Keratinocyte (primary cell): ENCODE measurements at regions not wholly inside any gene's neighbourhood (a gene's known extent, or its start where the extent isn't known, plus 50 kb on each side); places are given as distances from the start of the nearest gene placed in this dataset.

Experiments used
- DNase-seq: peaks from one replicate; pipeline ENCODE4 v3.0.0-alpha.2; 2011; ENCODE audit warnings: low read depth, missing footprints, low spot score
- FAIRE-seq: peaks from 2 replicates; lab custom pipeline; 2011; peaks lifted over from hg19 to GRCh38; lab: Jason Lieb, UNC
- H2AFZ ChIP-seq: 2 replicates; pipeline ENCODE4 v1.6.0; 2012; ENCODE audit warnings: low read length, control low read depth, inconsistent platforms; ENCODE audit not compliant: control insufficient read depth
- H3K27ac ChIP-seq: 2 replicates; pipeline ENCODE4 v1.5.1; 2011; ENCODE audit warnings: low read length; ENCODE audit not compliant: control insufficient read depth, insufficient read depth
- H3K27me3 ChIP-seq: 3 replicates; pipeline ENCODE4 v1.6.0; 2011; ENCODE audit warnings: low read length; ENCODE audit not compliant: control insufficient read depth, insufficient read depth; ENCODE audit errors: extremely low read depth
- H3K36me3 ChIP-seq, 2 experiments: 2 replicates in 1 of 2; 3 replicates in 1 of 2; pipeline ENCODE4 v1.5.1; 2011; ENCODE audit warnings: low read length in 2 of 2, mild to moderate bottlenecking in 1 of 2; ENCODE audit not compliant: control insufficient read depth in 2 of 2, insufficient read depth in 2 of 2; ENCODE audit errors: extremely low read depth in 1 of 2
- H3K4me1 ChIP-seq: 3 replicates; pipeline ENCODE4 v1.5.1; 2011; ENCODE audit warnings: low read length; ENCODE audit not compliant: control insufficient read depth, insufficient read depth; ENCODE audit errors: extremely low read depth
- H3K4me2 ChIP-seq: 3 replicates; pipeline ENCODE4 v1.6.0; 2011; ENCODE audit warnings: low read depth, low read length; ENCODE audit not compliant: control insufficient read depth, insufficient read depth; ENCODE audit errors: extremely low read depth
- H3K4me3 ChIP-seq, 3 experiments: fragments of 200-600 bp in 1 of 3; sonication (generic) in 1 of 3; 2 replicates in 2 of 3; 3 replicates in 1 of 3; pipeline ENCODE4 v1.5.1; 2011 to 2016; ENCODE audit warnings: low read length in 3 of 3, mild to moderate bottlenecking in 3 of 3, control low read depth in 2 of 3, inconsistent platforms in 1 of 3, low read depth in 1 of 3, mixed read lengths in 1 of 3, mixed run types in 1 of 3, moderate library complexity in 1 of 3; ENCODE audit not compliant: control insufficient read depth in 2 of 3, insufficient read depth in 2 of 3; ENCODE audit errors: extremely low read depth in 1 of 3
- H3K79me2 ChIP-seq: 2 replicates; pipeline ENCODE4 v1.6.0; 2012; ENCODE audit warnings: low read length; ENCODE audit not compliant: control insufficient read depth, insufficient read depth
- H3K9ac ChIP-seq: 3 replicates; pipeline ENCODE4 v1.6.0; 2011; ENCODE audit warnings: low read length; ENCODE audit not compliant: control insufficient read depth, insufficient read depth; ENCODE audit errors: extremely low read depth
- H3K9me1 ChIP-seq: 3 replicates; pipeline ENCODE4 v1.6.0; 2011; ENCODE audit warnings: low read length; ENCODE audit not compliant: control insufficient read depth, insufficient read depth; ENCODE audit errors: extremely low read depth
- H3K9me3 ChIP-seq: 2 replicates; pipeline ENCODE4 v1.5.1; 2012; ENCODE audit warnings: low read depth, low read length; ENCODE audit not compliant: control insufficient read depth
- H4K20me1 ChIP-seq: 3 replicates; pipeline ENCODE4 v1.6.0; 2011; ENCODE audit warnings: low read length; ENCODE audit not compliant: control insufficient read depth, insufficient read depth; ENCODE audit errors: extremely low read depth
- EZH2 ChIP-seq: IDR thresholded peaks from one replicate; pipeline ENCODE4 v1.6.1; 2012; ENCODE audit warnings: inconsistent platforms, mild to moderate bottlenecking, low read length, moderate library complexity
- dilution Hi-C: fragments of 300-500 bp; cut with MboI; formaldehyde crosslinking; loops from one replicate; pipeline ENCODE4 v1.7.0; 2020; ENCODE audit warnings: low sequenced_read_pairs; ENCODE audit not compliant: extremely low pct_ligation_motif_present
- TF ChIP-seq, protein P1 (sequence below), 3 experiments: IDR thresholded peaks in 1 of 3; conservative IDR thresholded peaks in 1 of 3; optimal IDR thresholded peaks in 1 of 3; 2 replicates in 2 of 3; 3 replicates in 1 of 3; pipeline versions ENCODE3 to v1.5.1; 2011; ENCODE audit warnings: low read length in 3 of 3, mild to moderate bottlenecking in 3 of 3, moderate library complexity in 2 of 3, control low read depth in 1 of 3, inconsistent platforms in 1 of 3; ENCODE audit not compliant: insufficient read depth in 2 of 3; ENCODE audit errors: extremely low read depth in 1 of 3

DNA sequence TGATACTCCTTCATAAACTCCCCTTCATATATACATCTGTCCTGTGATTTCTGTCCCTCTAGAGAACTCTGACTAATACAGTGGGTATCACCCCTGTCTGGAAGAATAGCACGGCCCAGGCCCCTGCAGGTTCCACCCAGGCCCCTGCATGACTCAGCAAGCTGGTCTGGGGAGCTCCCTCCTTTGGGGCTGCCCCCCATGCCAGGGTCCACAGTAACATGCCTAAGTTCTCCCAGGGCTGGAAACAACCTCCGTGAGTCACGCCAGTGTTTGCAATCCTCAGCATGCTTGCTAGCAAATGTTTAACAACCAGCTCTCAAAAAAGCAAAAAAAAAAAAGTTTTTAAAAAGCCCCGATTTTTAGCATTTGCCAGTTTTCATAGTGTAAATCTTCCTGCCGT is 134.3 kb upstream of the CDH4 start:
- no peaks in the 10 kb centered on the region for H4K20me1 ChIP-seq
- H3K9me1 ChIP-seq, result no peaks in the 10 kb centered on the region
- H3K9me3 ChIP-seq, result no peaks in the 10 kb centered on the region
- no peak for FAIRE-seq
- no peak overlapping the region for H2AFZ ChIP-seq
- no peak overlapping the region for H3K4me3 ChIP-seq
- H3K27ac ChIP-seq, result no peak overlapping the region
- no peak for DNase-seq
- H3K4me1 ChIP-seq, result no peaks in the 10 kb centered on the region
- TF ChIP-seq, protein P1, sequence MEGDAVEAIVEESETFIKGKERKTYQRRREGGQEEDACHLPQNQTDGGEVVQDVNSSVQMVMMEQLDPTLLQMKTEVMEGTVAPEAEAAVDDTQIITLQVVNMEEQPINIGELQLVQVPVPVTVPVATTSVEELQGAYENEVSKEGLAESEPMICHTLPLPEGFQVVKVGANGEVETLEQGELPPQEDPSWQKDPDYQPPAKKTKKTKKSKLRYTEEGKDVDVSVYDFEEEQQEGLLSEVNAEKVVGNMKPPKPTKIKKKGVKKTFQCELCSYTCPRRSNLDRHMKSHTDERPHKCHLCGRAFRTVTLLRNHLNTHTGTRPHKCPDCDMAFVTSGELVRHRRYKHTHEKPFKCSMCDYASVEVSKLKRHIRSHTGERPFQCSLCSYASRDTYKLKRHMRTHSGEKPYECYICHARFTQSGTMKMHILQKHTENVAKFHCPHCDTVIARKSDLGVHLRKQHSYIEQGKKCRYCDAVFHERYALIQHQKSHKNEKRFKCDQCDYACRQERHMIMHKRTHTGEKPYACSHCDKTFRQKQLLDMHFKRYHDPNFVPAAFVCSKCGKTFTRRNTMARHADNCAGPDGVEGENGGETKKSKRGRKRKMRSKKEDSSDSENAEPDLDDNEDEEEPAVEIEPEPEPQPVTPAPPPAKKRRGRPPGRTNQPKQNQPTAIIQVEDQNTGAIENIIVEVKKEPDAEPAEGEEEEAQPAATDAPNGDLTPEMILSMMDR (optimal IDR thresholded peaks at IDR 0.05 in 1 of 3, IDR thresholded peaks at IDR 0.05 in 1 of 3, conservative IDR thresholded peaks at IDR 0.05 in 1 of 3; ENCODE audit: extremely low read depth in 1 of 3, insufficient read depth in 2 of 3, low read length in 3 of 3), result no peak
- no peak for TF ChIP-seq EZH2
- H3K36me3 ChIP-seq, result no peaks in the 10 kb centered on the region
- no peak overlapping the region for H3K9ac ChIP-seq
- H3K79me2 ChIP-seq, result no peaks in the 10 kb centered on the region
- H3K27me3 ChIP-seq, result peaks cover 52% of the 10 kb centered on the region
- dilution Hi-C loops, result no loop called here
- H3K4me2 ChIP-seq, result no peak overlapping the region

- peaks cover 46% of the 10 kb centered on the region for H3K27me3 ChIP-seq
- H4K20me1 ChIP-seq, result no peaks in the 10 kb centered on the region
- H3K79me2 ChIP-seq, result no peaks in the 10 kb centered on the region
- DNase-seq (no peak), FAIRE-seq (no peak)
- H3K36me3 ChIP-seq, result no peaks in the 10 kb centered on the region
- no peak overlapping the region for H3K27ac ChIP-seq
- H3K4me3 ChIP-seq, result no peak overlapping the region
- H3K9ac ChIP-seq, result no peak overlapping the region
- no peaks in the 10 kb centered on the region for H3K9me3 ChIP-seq
- H3K4me2 ChIP-seq, result no peak overlapping the region
- TF ChIP-seq EZH2, result no peak
- TF ChIP-seq, protein P1 (optimal IDR thresholded peaks at IDR 0.05 in 1 of 3, IDR thresholded peaks at IDR 0.05 in 1 of 3, conservative IDR thresholded peaks at IDR 0.05 in 1 of 3; ENCODE audit: extremely low read depth in 1 of 3, insufficient read depth in 2 of 3, low read length in 3 of 3), result no peak
- H3K4me1 ChIP-seq, result no peaks in the 10 kb centered on the region
- dilution Hi-C loops, result no loop called here
- no peaks in the 10 kb centered on the region for H3K9me1 ChIP-seq
- no peak overlapping the region for H2AFZ ChIP-seq
These were observed 133.4 kb upstream of the CDH4 start for GRCh38 chr20:61118429-61119224.
